ENCODE measurements at regions not wholly inside any gene's neighbourhood (a gene's known extent, or its start where the extent isn't known, plus 50 kb on each side); places are given as distances from the start of the nearest gene placed in this dataset.
A peak's percentile ranks its signal among the peaks of the same experiment; 100 is the strongest.

GRCh38 chr1:166221316-166221715 lies 54.5 kb upstream of the FAM78B start:
- DNase-seq: no peak

- DNase-seq: no peak
Measured at GRCh38 chr1:166233750-166234366, 67.1 kb upstream of the FAM78B start.

- no peak for DNase-seq
Measured at GRCh38 chr1:166235728-166236127, 68.9 kb upstream of the FAM78B start.

GRCh38 chr1:166237675-166238074 lies 70.9 kb upstream of the FAM78B start:
- no peak for DNase-seq

- DNase-seq: no peak
Measured at GRCh38 chr1:166253076-166253779, 86.4 kb upstream of the FAM78B start.

- no peak for DNase-seq
Measured at GRCh38 chr1:166258017-166258416, 91.2 kb upstream of the FAM78B start.

- DNase-seq: no peak
Measured at GRCh38 chr1:166261511-166261910, 94.7 kb upstream of the FAM78B start.

GRCh38 chr1:166270476-166271150 lies 103.8 kb upstream of the FAM78B start:
- no peak for DNase-seq

- no peak for DNase-seq
Measured at GRCh38 chr1:166271151-166271538, 104.3 kb upstream of the FAM78B start.

- no peak for DNase-seq
Measured at GRCh38 chr1:166272155-166272554, 105.4 kb upstream of the FAM78B start.

- DNase-seq: no peak
Measured at GRCh38 chr1:166272851-166273250, 106.0 kb upstream of the FAM78B start.

GRCh38 chr1:166273618-166274017 lies 106.8 kb upstream of the FAM78B start:
- no peak for DNase-seq

- no peak for DNase-seq
Measured at GRCh38 chr1:166282391-166283137, 115.8 kb upstream of the FAM78B start.

GRCh38 chr1:166283190-166283589 lies 116.4 kb upstream of the FAM78B start:
- DNase-seq: no peak

- no peak for DNase-seq
Measured at GRCh38 chr1:166283600-166283999, 116.8 kb upstream of the FAM78B start.

GRCh38 chr1:166289309-166290050 lies 122.7 kb upstream of the FAM78B start:
- DNase-seq: no peak

- DNase-seq: no peak
Measured at GRCh38 chr1:166295656-166296055, 128.9 kb upstream of the FAM78B start.

- DNase-seq: no peak
Measured at GRCh38 chr1:166297993-166298392, 131.2 kb upstream of the FAM78B start.

- no peak for DNase-seq
Measured at GRCh38 chr1:166300767-166301166, 134.0 kb upstream of the FAM78B start.

GRCh38 chr1:166302989-166303758 lies 136.4 kb upstream of the FAM78B start:
- DNase-seq: peak; percentile 19

GRCh38 chr1:166304131-166304530 lies 137.3 kb upstream of the FAM78B start:
- DNase-seq: no peak

GRCh38 chr1:166305371-166305770 lies 138.6 kb upstream of the FAM78B start:
- DNase-seq: no peak
